Gastroesophageal sphincter (tissue), 4 donors: ENCODE measurements at regions not wholly inside any gene's neighbourhood (a gene's known extent, or its start where the extent isn't known, plus 50 kb on each side); places are given as distances from the start of the nearest gene placed in this dataset.

Source experiments
- ATAC-seq: fragments of 150-250 bp; one replicate; pipeline ENCODE4 v1.9.1; 2016; ENCODE audit warnings: mild to moderate bottlenecking, moderate library complexity
- H3K27ac ChIP-seq, 4 donors: fragments of 200-600 bp; sonication (generic) in 3 of 4; 1 replicate in 3 of 4; 2 replicates in 1 of 4; pipeline ENCODE4 v1.5.1; 2016 to 2019
- H3K27me3 ChIP-seq: fragments of 200-600 bp; sonication (generic); one replicate; pipeline ENCODE4 v1.5.1; 2019
- H3K36me3 ChIP-seq, 2 donors: fragments of 200-600 bp; sonication (generic); one replicate each; pipeline ENCODE4 v1.5.1; 2019; ENCODE audit warnings: control low read depth in 1 of 2
- H3K4me1 ChIP-seq, 3 donors: fragments of 200-600 bp; sonication (generic); 1 replicate in 2 of 3; 2 replicates in 1 of 3; pipeline ENCODE4 v1.5.1; 2016 to 2019; ENCODE audit warnings: control low read depth in 2 of 3
- H3K4me3 ChIP-seq, 2 donors: fragments of 200-600 bp; sonication (generic); one replicate each; pipeline ENCODE4 v1.5.1; 2019; ENCODE audit warnings: mild to moderate bottlenecking in 1 of 2, moderate library complexity in 1 of 2
- H3K9me3 ChIP-seq, 3 donors: fragments of 200-600 bp; sonication (generic); one replicate each; pipeline ENCODE4 v1.5.1; 2017 to 2019; ENCODE audit warnings: control low read depth in 2 of 3
- CTCF ChIP-seq, 4 experiments: fragments of 200-600 bp in 2 of 4; fragments of 450-650 bp in 2 of 4; sonication (generic) in 1 of 4; IDR thresholded peaks; one replicate each; pipeline ENCODE4 v1.5.1; 2017 to 2019; ENCODE audit warnings: antibody characterized with exemption in 4 of 4, mild to moderate bottlenecking in 2 of 4, moderate library complexity in 2 of 4
- EP300 ChIP-seq: sonication (generic); formaldehyde crosslinking; IDR thresholded peaks from one replicate; pipeline ENCODE4 v1.6.1; 2017; ENCODE audit warnings: antibody characterized with exemption, mild to moderate bottlenecking
- POLR2A ChIP-seq, 2 donors: fragments of 450-650 bp; IDR thresholded peaks; one replicate each; pipeline ENCODE4 v1.6.1; 2017; ENCODE audit warnings: antibody characterized with exemption in 2 of 2, mild to moderate bottlenecking in 2 of 2, moderate library complexity in 1 of 2
- POLR2AphosphoS5 ChIP-seq: sonication (generic); formaldehyde crosslinking; IDR thresholded peaks from one replicate; pipeline ENCODE4 v1.6.1; 2017; ENCODE audit warnings: antibody characterized with exemption
- WGBS, 2 donors: methylation state at CpG; one replicate each; pipeline ENCODE4 v1.1.5; 2018; ENCODE audit warnings: low coverage in 1 of 2; 5-methylcytosine and 5-hydroxymethylcytosine counted together

- TF ChIP-seq POLR2A (IDR thresholded peaks at IDR 0.05), result no peak
- no peak for TF ChIP-seq EP300
- TF ChIP-seq CTCF (IDR thresholded peaks at IDR 0.05), result no peak
- no peak for TF ChIP-seq POLR2AphosphoS5
- WGBS, 2 donors, result 57 to 94% methylated on average over 1 to 2 of the region's 2 CpGs
These were observed 131.8 kb upstream of the DUSP10 start for GRCh38 chr1:221873673-221874072.

DNA sequence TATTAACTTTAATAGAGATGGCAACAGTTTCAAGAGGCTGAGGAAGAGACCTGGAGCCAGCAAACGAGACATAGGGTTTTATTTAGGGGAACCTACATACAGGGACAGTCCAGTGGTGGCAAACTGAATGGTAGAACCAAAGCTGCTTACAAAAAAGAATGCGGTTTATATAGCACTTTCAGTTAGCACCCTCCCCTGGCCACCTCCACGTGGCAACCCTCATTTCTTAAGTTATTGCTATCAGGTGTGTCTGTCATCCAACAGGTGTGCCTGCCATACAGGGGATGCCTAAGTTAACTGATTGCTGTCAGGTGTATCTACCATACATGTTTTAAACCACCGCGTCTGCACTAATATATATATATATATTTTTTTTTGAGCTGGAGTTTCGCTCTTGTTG lies 129.2 kb upstream of the DUSP10 start:
- Histone ChIP-seq H3K4me1 (no peaks in the 10 kb centered on the region), H3K27ac (no peak overlapping the region), H3K36me3 (no peaks in the 10 kb centered on the region), H3K9me3 (no peaks in the 10 kb centered on the region), H3K27me3 (no peaks in the 10 kb centered on the region), H3K4me3 (no peak overlapping the region)
- TF ChIP-seq POLR2A (IDR thresholded peaks at IDR 0.05), result no peak
- TF ChIP-seq EP300, result no peak
- no peak for TF ChIP-seq CTCF (IDR thresholded peaks at IDR 0.05)
- no peak for TF ChIP-seq POLR2AphosphoS5
- 79 to 88% methylated on average over 4 to 5 of the region's 6 CpGs for WGBS, 2 donors
- no peak for ATAC-seq

More at GRCh38 chr1:221873673-221874072, 131.8 kb upstream of the DUSP10 start:
- Histone ChIP-seq H3K4me1 (no peaks in the 10 kb centered on the region), H3K36me3 (no peaks in the 10 kb centered on the region), H3K4me3 (no peak overlapping the region), H3K9me3 (no peaks in the 10 kb centered on the region), H3K27me3 (no peaks in the 10 kb centered on the region), H3K27ac (no peak overlapping the region)
- no peak for ATAC-seq

- 72 to 73% methylated on average over 3 of the region's 3 CpGs for WGBS, 2 donors
- Histone ChIP-seq H3K27ac (no peak overlapping the region), H3K4me1 (no peaks in the 10 kb centered on the region), H3K27me3 (no peaks in the 10 kb centered on the region), H3K9me3 (no peaks in the 10 kb centered on the region), H3K4me3 (no peak overlapping the region), H3K36me3 (no peaks in the 10 kb centered on the region)
- ATAC-seq, result no peak
- no peak for TF ChIP-seq EP300
- TF ChIP-seq POLR2AphosphoS5, result no peak
- no peak for TF ChIP-seq CTCF (IDR thresholded peaks at IDR 0.05)
- TF ChIP-seq POLR2A (IDR thresholded peaks at IDR 0.05), result no peak
These were observed 127.9 kb upstream of the DUSP10 start for GRCh38 chr1:221869779-221870178.

DNA sequence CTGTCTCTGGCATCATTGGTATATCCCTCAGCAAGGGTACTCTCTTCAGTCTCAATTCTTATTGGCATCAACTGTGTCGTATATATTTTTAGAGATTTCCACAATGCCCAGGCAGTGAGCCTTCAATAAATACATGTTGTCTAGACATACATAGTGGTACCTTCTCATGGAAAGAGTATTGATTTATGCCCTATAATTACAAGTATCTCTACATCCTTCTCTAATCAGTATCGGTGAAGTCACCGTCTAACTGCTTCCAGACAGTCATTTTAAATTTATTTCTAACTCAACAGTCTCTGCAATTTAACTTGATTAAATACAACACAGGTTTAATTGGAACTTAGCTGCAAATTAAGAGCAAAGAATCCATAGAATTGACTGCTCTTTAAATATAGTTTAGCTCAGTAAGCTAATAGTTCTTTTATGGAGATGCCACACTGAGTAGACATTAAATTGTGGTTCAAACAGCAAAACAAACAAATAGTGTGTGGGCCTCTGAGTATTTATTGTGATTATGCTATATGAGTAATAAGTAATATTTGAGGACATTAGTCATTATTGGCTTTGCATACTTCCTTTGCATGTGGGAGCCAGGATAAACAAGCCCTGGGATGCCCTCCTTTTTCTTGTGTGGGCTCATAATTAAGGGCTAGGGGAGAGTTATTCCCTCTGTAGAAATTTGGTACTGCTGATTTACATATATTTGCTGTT lies 126.9 kb upstream of the DUSP10 start:
- H3K36me3 ChIP-seq, result no peaks in the 10 kb centered on the region
- no peak overlapping the region for H3K27ac ChIP-seq
- TF ChIP-seq POLR2A (IDR thresholded peaks at IDR 0.05) (no peak), CTCF (IDR thresholded peaks at IDR 0.05) (no peak), EP300 (no peak), POLR2AphosphoS5 (no peak)
- ATAC-seq, result no peak
- H3K27me3 ChIP-seq, result no peaks in the 10 kb centered on the region
- H3K4me1 ChIP-seq, result no peaks in the 10 kb centered on the region
- WGBS, 2 donors, result 61 to 76% methylated on average over 3 of the region's 3 CpGs
- no peaks in the 10 kb centered on the region for H3K9me3 ChIP-seq
- H3K4me3 ChIP-seq, result no peak overlapping the region

DNA sequence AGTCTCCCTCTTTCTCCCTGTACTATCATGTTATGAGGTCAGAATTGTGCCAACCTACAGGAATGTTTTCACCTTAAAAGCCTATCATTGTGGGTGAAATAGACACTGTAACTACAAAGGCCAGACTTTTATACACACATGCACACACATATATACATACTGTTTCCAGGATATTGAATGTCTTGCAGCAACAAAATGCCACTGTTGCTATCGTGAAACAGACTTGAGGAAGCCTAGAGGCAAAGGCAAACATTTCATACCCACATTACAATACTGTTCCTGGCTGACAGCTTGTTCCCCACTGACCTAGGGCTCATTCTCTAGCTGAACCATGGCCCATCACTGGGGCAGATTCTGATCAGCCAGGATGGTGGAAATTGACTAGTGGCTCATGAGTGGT lies 125.1 kb upstream of the DUSP10 start:
- no peaks in the 10 kb centered on the region for H3K9me3 ChIP-seq
- 63% methylated on average over 1 of the region's 1 CpG; no CpG with 5 or more reads in 1 of the 2 donors for WGBS, 2 donors
- no peaks in the 10 kb centered on the region for H3K36me3 ChIP-seq
- no peaks in the 10 kb centered on the region for H3K27me3 ChIP-seq
- no peak overlapping the region for H3K4me3 ChIP-seq
- no peak for ATAC-seq
- no peak overlapping the region for H3K27ac ChIP-seq
- no peak for TF ChIP-seq POLR2AphosphoS5
- no peak for TF ChIP-seq EP300
- TF ChIP-seq POLR2A (IDR thresholded peaks at IDR 0.05), result no peak
- TF ChIP-seq CTCF (IDR thresholded peaks at IDR 0.05), result no peak
- H3K4me1 ChIP-seq, result no peaks in the 10 kb centered on the region
